GM12872 (cell line): ENCODE measurements at regions not wholly inside any gene's neighbourhood (a gene's known extent, or its start where the extent isn't known, plus 50 kb on each side); places are given as distances from the start of the nearest gene placed in this dataset.

Experiments used
- TF ChIP-seq, protein P1 (sequence below): IDR thresholded peaks from 3 replicates; pipeline ENCODE4 v1.5.1; 2011; ENCODE audit warnings: low read depth, mild to moderate bottlenecking, low read length, moderate library complexity; ENCODE audit not compliant: insufficient read depth

GRCh38 chr12:13870255-13870654 is 111.1 kb downstream of the GRIN2B start:
- TF ChIP-seq, protein P1, sequence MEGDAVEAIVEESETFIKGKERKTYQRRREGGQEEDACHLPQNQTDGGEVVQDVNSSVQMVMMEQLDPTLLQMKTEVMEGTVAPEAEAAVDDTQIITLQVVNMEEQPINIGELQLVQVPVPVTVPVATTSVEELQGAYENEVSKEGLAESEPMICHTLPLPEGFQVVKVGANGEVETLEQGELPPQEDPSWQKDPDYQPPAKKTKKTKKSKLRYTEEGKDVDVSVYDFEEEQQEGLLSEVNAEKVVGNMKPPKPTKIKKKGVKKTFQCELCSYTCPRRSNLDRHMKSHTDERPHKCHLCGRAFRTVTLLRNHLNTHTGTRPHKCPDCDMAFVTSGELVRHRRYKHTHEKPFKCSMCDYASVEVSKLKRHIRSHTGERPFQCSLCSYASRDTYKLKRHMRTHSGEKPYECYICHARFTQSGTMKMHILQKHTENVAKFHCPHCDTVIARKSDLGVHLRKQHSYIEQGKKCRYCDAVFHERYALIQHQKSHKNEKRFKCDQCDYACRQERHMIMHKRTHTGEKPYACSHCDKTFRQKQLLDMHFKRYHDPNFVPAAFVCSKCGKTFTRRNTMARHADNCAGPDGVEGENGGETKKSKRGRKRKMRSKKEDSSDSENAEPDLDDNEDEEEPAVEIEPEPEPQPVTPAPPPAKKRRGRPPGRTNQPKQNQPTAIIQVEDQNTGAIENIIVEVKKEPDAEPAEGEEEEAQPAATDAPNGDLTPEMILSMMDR = no peak

- TF ChIP-seq, protein P1 = peak; percentile 95
Observed at GRCh38 chr12:13864081-13864673, 117.2 kb downstream of the GRIN2B start.

GRCh38 chr12:13857750-13858149 is 123.7 kb downstream of the GRIN2B start:
- TF ChIP-seq, protein P1 = no peak

GRCh38 chr12:13853471-13853870 is 127.9 kb downstream of the GRIN2B start:
- TF ChIP-seq, protein P1 = no peak

GRCh38 chr12:13851828-13852227 is 129.6 kb downstream of the GRIN2B start:
- TF ChIP-seq, protein P1 = no peak

DNA sequence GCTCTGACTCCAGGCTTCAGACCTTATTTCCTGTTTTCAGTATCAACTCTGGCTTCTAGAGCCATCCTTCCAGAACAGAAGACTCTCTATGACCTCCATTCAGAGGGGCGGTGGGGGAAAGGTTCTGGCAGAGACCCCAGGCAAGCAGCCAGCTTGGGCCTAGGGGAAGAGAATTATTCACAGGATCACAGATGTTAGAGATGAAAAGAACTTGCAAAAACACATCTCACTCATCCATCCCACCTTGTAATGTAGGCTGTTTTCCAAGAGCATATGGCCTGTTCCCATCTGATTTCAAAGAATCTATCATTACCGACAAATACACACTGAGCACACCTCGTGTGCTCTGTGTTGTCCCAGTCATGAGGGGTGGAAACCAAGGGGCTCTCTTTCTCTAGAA is 131.9 kb downstream of the GRIN2B start:
- TF ChIP-seq, protein P1 = no peak

DNA sequence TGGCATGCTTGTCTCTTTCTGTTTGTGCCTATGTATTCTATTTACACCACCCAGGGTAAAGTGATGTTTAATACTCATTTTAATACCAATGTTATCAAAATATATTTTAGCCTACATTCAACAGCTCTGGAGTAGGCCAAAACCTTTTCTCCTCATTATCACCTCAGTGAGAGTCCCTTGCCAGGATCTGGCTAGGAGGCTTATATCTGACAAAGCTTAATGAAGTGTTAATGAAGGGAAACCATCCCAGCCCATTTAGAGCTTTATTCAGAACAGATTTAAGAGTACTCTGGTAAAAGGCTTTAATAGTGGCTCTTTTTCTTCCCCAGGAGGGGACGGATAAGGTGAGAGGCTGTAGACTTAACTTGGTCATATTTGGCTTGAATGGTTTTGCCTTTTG is 137.6 kb downstream of the GRIN2B start:
- TF ChIP-seq, protein P1 = no peak
